DND-41 (cell line): ENCODE measurements at regions not wholly inside any gene's neighbourhood (a gene's known extent, or its start where the extent isn't known, plus 50 kb on each side); places are given as distances from the start of the nearest gene placed in this dataset.

Source experiments
- ATAC-seq: fragments of 200-7000 bp; cut with Tn5 transposase; 3 replicates; pipeline ENCODE4 v1.9.1; 2021; ENCODE audit warnings: low read depth; ENCODE audit not compliant: insufficient read depth
- DNase-seq: peaks from one replicate; pipeline ENCODE4 v3.0.0-alpha.2; 2020
- H2AFZ ChIP-seq: 2 replicates; pipeline ENCODE4 v1.6.0; 2012; ENCODE audit warnings: low read depth, low read length
- H3K27ac ChIP-seq: 2 replicates; pipeline ENCODE4 v1.5.1; 2012; ENCODE audit warnings: low read length, inconsistent platforms
- H3K27me3 ChIP-seq: fragments of 200-600 bp; sonication (generic); 2 replicates; pipeline ENCODE4 v1.6.0; 2012; ENCODE audit warnings: low read length, mild to moderate bottlenecking, inconsistent platforms; ENCODE audit not compliant: insufficient read depth, poor library complexity
- H3K36me3 ChIP-seq: 2 replicates; pipeline ENCODE4 v1.5.1; 2012; ENCODE audit warnings: low read length, inconsistent platforms; ENCODE audit not compliant: insufficient read depth
- H3K4me1 ChIP-seq: 2 replicates; pipeline ENCODE4 v1.5.1; 2012; ENCODE audit warnings: mild to moderate bottlenecking, low read length; ENCODE audit not compliant: insufficient read depth
- H3K4me2 ChIP-seq: 2 replicates; pipeline ENCODE4 v1.6.0; 2012; ENCODE audit warnings: mild to moderate bottlenecking, moderate library complexity, low read length, inconsistent platforms; ENCODE audit not compliant: insufficient read depth
- H3K4me3 ChIP-seq, 2 experiments: fragments of 200-600 bp in 1 of 2; shearing (Covaris generic) in 1 of 2; 2 replicates each; pipeline ENCODE4 v1.5.1; 2012 to 2016; ENCODE audit warnings: inconsistent platforms in 2 of 2, low read length in 2 of 2, mild to moderate bottlenecking in 2 of 2, low read depth in 1 of 2, moderate library complexity in 1 of 2
- H3K79me2 ChIP-seq: 2 replicates; pipeline ENCODE4 v1.6.0; 2012; ENCODE audit warnings: low read length, inconsistent platforms; ENCODE audit not compliant: insufficient read depth
- H3K9ac ChIP-seq: 2 replicates; pipeline ENCODE4 v1.6.0; 2012; ENCODE audit warnings: low read depth, mild to moderate bottlenecking, inconsistent platforms, low read length, moderate library complexity
- H3K9me3 ChIP-seq: 2 replicates; pipeline ENCODE4 v1.5.1; 2012; ENCODE audit warnings: low read length, moderate library complexity, mild to moderate bottlenecking, inconsistent platforms; ENCODE audit not compliant: insufficient read depth, severe bottlenecking
- H4K20me1 ChIP-seq: 2 replicates; pipeline ENCODE4 v1.6.0; 2012; ENCODE audit warnings: low read length; ENCODE audit not compliant: insufficient read depth
- CTCF ChIP-seq: IDR thresholded peaks from 2 replicates; pipeline ENCODE4 v1.5.1; 2012; ENCODE audit warnings: borderline replicate concordance, low read length, moderate library complexity, mild to moderate bottlenecking; ENCODE audit not compliant: poor library complexity, severe bottlenecking; ENCODE audit errors: extremely low read depth
- EZH2 ChIP-seq: IDR thresholded peaks from 3 replicates; pipeline ENCODE4 v1.6.1; 2012; ENCODE audit warnings: borderline replicate concordance, low read depth, mild to moderate bottlenecking, moderate library complexity, low read length, inconsistent platforms; ENCODE audit not compliant: severe bottlenecking

DNA sequence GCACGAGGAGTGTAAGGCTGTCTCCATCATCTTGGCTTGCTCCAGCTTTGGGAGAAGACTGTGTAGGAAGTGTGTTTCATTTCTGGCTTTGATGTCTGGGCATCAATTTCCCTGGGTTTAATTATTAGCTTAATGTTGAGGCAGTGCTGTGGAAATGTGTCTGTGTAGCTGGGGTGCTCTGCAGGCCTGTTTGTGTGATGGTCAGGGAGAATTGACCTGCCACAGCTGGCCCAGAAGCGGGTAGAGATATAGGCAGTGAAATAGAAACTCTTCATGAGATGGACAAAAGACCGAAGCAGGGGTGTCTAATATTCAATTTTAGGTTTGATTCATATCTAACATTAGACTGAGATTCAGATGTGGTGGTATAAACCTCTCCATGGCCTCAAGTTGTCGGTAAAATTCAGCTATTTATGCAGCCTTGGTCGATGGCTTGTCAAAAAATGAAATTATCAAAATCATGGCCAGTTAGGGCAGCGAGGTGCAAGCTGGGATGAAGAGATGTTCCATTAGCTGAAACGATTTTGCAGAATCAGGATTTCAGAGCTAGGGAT is 95.3 kb upstream of the SNX9 start:
- no peaks in the 10 kb centered on the region for H4K20me1 ChIP-seq
- H3K9me3 ChIP-seq = no peaks in the 10 kb centered on the region
- TF ChIP-seq EZH2 = no peak
- no peak for TF ChIP-seq CTCF
- no peaks in the 10 kb centered on the region for H3K4me1 ChIP-seq
- no peak for ATAC-seq
- H3K36me3 ChIP-seq = no peaks in the 10 kb centered on the region
- no peak overlapping the region for H3K27ac ChIP-seq
- no peak for DNase-seq
- no peak overlapping the region for H3K4me2 ChIP-seq
- no peak overlapping the region for H3K9ac ChIP-seq
- H3K27me3 ChIP-seq = peaks cover 8% of the 10 kb centered on the region
- no peak overlapping the region for H2AFZ ChIP-seq
- H3K4me3 ChIP-seq = no peak overlapping the region
- H3K79me2 ChIP-seq = no peaks in the 10 kb centered on the region

DNA sequence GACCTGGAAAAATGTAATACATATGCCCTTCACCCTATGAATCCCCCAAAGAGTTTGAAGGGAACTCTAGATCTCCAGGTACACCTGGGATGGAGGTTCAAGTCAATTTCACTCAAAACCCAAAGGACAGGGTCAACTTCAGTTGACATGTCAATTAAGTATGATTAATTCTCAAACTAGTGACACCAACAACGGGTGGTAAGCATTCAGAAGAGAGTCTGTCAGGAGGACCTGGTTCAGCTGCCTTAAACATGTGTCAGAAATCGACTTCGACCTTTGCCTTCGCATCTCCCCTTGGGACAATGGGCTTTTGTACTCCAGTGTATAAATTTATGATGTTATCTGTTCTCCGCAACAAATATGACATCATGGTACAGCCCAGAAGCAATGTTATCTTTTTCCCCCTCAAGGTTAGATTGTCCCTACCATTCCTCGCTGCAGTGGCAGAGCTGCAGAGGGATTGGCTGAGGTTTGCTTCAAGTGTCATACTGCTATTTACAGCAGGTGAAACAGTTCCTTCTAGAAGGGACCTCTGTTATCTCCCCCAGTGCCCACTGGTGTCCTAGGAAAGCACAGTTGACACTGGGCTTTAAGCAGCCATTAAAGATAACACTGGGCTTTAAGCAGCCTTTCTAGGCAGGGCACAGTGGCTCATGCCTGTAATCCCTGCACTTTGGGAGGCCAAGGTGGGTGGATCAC is 94.7 kb upstream of the SNX9 start:
- Histone ChIP-seq H3K4me2 (no peak overlapping the region), H3K4me1 (no peaks in the 10 kb centered on the region), H4K20me1 (no peaks in the 10 kb centered on the region), H3K4me3 (no peak overlapping the region), H3K9me3 (no peaks in the 10 kb centered on the region), H2AFZ (no peak overlapping the region), H3K9ac (no peak overlapping the region), H3K79me2 (no peaks in the 10 kb centered on the region), H3K36me3 (no peaks in the 10 kb centered on the region), H3K27ac (no peak overlapping the region), H3K27me3 (peaks cover 8% of the 10 kb centered on the region)
- DNase-seq (no peak), ATAC-seq (no peak)
- TF ChIP-seq CTCF (no peak), EZH2 (no peak)

GRCh38 chr6:157731221-157731620 is 91.8 kb upstream of the SNX9 start:
- TF ChIP-seq CTCF = no peak
- TF ChIP-seq EZH2 = no peak
- H3K36me3 ChIP-seq = no peaks in the 10 kb centered on the region
- no peak overlapping the region for H3K4me3 ChIP-seq

More at GRCh38 chr6:157731221-157731620, 91.8 kb upstream of the SNX9 start:
- H3K4me1 ChIP-seq = no peaks in the 10 kb centered on the region
- H3K27ac ChIP-seq = no peak overlapping the region
- DNase-seq (no peak), ATAC-seq (no peak)
- H4K20me1 ChIP-seq = no peaks in the 10 kb centered on the region
- no peaks in the 10 kb centered on the region for H3K9me3 ChIP-seq
- H2AFZ ChIP-seq = no peak overlapping the region
- no peaks in the 10 kb centered on the region for H3K79me2 ChIP-seq
- H3K9ac ChIP-seq = no peak overlapping the region
- H3K4me2 ChIP-seq = no peak overlapping the region
- no peaks in the 10 kb centered on the region for H3K27me3 ChIP-seq
